NCI-H1105 (cell line): ENCODE measurements at regions not wholly inside any gene's neighbourhood (a gene's known extent, or its start where the extent isn't known, plus 50 kb on each side); places are given as distances from the start of the nearest gene placed in this dataset.
"Not testable (repeated sequence)": the region's sequence is repeated elsewhere in the genome, so short reads cannot be mapped to it uniquely, and the experiment has no call there.

ENCODE experiments used
- DNase-seq: peaks from one replicate; lab custom pipeline; 2025; lab: John Stamatoyannopoulos, UW

GRCh38 chr5:90133941-90134340 is 275.6 kb downstream of the CETN3 start:
- DNase-seq, result no peak

DNA sequence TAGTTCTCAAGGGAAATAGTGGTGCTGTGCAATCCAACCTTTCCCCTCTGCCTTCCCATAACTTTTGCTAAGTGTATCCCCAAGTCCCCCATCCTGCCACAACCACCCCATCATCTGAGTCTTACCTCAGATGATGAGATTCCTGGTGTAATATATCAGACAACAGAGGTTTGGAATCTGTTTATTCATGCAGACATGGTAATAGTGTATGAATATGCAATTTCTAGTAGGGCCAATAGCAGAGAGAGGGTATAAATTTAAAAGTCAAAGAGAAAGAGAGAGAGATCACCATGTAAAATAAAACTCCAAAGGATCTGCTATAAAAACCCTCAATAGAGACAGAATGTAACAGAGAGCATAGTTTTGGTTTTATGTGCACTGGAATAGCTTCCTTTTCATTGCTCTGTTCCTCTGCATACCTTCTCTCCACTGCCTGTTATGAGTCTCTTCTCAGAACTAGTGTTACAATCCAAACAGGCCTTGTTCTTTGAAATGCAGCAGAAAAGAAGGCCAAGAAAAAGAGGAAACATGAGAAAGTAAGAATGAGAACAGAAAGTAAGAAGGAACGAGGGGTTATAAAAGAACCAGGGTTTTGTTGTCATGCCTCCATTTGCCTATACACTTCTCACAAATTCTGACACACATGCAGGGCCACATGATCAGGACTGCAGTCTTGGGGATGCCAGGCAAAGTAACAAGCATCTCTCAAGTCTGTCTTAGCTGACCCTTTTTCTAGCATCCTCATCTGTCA is 278.0 kb downstream of the CETN3 start:
- no peak for DNase-seq

DNA sequence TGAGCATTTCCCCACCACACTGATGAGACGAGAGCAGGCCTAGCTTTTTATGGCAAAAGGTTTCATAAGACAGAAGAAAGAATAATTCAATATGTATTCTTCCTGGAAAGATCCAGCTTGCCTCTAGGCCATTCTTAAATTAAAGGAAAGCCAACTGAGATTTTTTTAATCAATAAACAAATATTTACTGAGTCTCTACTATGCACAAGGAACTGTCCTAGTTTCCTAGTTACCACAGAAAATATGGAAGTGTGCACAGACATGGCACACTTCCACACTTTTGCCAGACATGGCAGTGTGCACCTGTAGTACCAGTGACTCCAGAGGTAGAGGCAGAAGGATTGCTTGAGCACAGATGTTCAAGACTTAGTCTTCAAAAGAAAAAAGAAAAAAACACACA is 281.0 kb downstream of the CETN3 start:
- no peak for DNase-seq

GRCh38 chr5:90119531-90119971 is 290.0 kb downstream of the CETN3 start:
- no peak for DNase-seq

DNA sequence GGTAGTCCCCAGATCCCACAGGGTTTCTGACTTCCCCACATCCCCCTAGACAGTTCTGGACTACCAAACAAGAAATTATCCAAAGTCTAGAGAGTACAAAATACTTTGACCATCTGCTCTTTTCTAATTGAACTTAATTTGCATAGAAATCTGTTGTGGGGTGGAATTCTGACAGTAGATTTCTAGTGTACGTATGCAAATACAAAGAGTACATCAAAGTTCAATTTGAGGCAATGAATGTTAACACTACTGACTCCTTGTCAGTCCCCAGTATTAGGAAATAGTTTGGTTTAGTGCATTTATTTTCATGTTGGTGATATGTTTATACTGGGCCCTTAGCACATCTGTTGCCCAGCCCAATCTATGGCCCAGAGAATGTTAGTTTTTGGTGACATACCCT is 292.6 kb downstream of the CETN3 start:
- no peak for DNase-seq

DNA sequence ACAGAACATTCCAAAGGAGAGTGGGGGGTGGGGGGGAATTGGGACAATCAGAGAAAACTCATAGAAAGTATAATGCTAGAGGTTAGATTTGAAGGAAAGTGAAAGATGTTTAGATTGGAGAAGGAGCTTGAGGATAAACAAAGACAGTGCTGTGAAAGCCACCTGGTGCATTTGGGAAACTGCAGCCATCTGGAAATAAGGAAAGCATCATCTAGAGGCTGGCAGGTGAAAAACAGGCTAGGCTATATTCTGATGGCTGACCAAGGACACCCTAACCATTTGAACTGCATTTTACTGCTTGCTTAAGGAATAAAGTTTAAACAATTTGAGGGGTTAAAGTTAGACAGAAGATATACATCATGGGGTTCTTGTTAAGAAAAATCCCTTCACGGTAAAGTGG is 296.4 kb downstream of the CETN3 start:
- no peak for DNase-seq

DNA sequence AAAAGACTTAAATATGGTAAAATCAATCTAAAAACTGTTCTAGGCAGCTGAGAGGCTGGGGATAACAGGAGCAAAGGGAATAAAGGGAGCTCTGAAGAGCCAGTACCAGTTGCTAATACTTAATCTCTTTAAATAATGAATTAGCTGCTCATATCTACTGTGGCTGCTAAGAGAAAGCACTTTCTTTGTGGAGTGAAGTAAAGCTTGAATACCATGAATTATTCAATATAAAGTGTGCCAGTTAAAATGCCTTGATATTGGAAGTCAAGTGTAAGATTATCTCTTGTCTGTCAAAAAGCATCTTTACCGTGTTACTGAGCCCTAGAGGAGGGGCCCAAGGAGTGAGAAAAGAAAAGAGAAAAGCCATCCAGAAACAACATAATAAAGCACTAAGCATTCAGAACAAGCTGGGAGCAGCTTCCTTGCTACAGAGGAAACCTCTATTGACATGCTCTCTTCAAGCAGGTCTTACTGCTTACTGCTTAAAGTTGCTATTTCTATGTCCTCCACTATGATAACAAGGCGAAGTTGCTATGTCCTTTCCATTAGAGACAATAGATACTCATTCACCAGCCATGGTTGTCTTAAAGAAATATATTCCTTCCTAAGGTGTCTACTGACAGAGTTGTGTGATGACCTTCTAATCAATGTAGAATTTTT is 297.4 kb downstream of the CETN3 start:
- no peak for DNase-seq

GRCh38 chr5:90111364-90112032 is 298.1 kb downstream of the CETN3 start:
- DNase-seq, result no peak

GRCh38 chr5:90109285-90109684 is 300.3 kb downstream of the CETN3 start:
- DNase-seq, result no peak

GRCh38 chr5:90099099-90099498 is 310.5 kb downstream of the CETN3 start:
- no peak for DNase-seq

GRCh38 chr5:90097082-90097477 is 312.5 kb downstream of the CETN3 start:
- no peak for DNase-seq

- DNase-seq, result no peak
Observed at GRCh38 chr5:90096415-90097081, 313.0 kb downstream of the CETN3 start.

DNA sequence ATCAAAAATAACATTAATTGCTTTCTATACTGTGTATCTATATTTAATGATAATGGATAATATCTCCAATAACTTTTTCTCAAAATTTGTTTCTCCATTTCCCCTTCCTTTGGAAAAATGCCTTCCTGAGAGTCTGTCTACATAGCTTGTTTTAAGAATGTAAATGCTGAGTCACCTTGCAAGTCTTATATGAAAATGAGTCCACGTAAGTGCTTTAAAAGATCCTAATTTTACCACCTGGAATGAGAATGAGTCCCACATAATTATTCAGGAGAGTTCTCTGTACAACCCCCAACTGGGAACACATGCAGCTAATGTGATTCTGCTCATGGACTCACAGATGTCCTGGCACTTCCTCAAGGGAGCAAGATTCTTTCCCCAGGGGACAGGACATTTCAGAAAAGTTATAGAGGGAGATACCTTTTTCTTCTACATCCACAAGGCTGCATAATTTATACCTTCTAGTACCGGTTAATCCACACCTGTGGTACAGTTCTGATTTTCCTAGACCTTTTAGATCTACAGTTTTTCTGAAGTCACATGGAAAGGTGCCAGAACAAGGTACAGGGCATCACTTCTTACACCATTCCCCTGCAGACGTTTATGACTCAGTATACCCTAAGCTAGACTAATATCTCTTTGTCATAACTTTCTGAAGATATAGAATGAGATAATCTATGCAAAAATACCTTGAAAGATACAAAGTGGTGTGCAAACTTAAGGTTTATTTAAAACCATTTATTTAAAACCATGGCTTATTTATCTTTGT is 314.1 kb downstream of the CETN3 start:
- no peak for DNase-seq

DNA sequence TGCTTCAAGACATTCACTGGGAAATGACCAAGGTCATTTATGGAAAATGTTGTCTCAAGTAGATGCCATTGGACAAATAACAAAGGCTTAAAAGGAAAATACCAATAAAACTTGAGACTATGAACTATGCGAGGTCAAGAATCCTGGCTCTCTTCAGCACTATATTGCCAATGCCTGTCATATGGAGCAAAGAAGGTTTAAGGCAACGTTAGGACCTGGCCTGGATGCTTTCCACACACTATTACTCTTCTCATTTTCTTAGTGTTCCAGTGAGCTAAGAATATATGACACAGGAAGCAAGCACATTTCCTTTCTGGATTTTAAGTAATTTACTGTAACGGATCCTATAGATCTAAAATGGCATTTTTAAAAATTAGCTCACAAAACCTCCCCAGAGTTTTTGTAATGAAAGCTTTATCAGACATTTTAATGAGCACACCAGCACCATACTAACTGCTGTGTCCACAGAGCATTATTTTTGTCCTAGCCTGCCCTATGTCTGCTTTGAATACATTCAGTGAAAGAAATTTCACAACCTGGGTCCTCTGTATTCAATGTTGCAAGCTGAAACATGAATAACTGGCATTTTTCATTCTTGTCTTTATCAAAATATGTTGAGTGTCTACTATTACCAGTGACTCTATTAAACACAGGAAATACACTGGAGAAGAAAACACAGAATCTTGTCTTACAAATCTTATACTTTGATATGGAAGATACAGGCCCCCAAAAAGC is 315.6 kb downstream of the CETN3 start:
- DNase-seq, result no peak

- DNase-seq, result no peak
Observed at GRCh38 chr5:90092734-90093133, 316.8 kb downstream of the CETN3 start.

GRCh38 chr5:90084342-90084741 is 325.2 kb downstream of the CETN3 start:
- no peak for DNase-seq

DNA sequence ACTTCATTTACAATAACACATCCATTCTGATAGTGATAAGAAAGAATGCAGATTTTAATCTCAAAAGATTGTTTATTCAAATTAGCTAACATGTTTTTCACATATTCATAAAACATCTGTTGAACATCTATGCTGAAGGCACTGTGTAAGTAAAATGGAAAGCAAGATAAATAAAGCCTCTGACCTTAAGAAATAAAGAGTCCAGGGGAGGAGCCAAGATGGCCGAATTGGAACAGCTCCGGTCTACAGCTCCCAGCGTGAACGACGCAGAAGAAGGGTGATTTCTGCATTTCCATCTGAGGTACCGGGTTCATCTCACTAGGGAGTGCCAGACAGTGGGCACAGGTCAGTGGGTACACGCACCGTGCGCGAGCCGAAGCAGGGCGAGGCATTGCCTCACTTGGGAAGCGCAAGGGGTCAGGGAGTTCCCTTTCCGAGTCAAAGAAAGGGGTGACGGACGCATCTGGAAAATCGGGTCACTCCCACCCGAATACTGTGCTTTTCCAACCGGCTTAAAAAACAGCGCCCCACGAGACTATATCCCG is 336.5 kb downstream of the CETN3 start:
- not testable (repeated sequence) for DNase-seq

DNA sequence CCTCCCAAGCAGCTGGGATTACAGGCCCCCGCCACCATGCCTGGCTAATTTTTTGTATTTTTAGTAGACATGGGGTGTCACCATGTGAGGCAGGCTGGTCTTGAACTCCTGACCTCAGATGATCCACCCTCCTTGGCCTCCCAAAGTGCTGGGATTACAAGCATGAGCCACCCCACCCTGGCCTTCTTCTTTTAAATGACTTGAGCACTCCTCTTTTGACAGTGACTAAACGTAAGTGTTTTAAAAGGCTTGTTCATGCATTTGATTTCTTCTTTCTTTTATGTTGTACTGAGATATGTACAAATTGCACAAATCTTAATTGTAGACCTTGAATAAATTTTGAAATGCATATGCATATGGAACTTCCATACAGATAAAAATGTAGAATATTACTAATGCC is 337.9 kb downstream of the CETN3 start:
- no peak for DNase-seq

DNA sequence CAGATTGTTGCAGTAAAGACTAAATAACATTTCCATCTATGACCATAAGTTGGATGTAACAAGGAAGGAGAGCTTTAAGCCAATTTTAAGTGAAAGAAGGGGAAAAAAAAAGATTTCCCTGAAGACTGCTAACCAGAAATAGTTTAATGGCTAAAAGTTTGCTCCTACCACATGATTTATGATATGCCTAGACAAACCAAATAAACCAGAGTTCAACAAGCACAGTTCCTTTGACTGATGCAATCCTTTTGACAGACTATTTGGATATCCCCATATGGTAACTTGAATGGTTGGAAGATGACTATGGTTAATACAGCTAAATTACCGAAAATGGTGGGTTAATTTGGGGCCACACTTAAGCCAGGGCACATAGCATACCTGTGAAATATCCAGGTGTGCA is 338.5 kb downstream of the CETN3 start:
- no peak for DNase-seq

DNA sequence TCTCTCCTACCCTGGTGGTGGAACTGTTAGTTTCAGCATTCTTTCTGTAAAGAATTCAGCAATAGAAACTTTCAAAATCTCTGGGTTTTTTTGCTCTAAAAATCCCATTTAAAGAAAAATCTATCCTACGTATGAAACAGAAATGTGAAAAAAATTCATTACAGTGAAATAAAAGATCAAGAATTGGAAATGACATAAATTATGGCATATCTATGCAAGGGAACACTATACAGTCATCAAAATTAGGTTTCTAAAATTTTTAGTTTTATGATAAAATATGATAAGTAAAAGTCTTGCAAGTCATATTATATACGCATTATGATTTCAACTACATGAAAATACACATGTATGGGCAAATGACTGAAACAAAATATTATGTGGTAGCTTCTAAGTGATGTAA is 342.6 kb downstream of the CETN3 start:
- no peak for DNase-seq
